NCI-H526 treated with DMSO at 0.1 percent for 48 hours (cell line): ENCODE measurements at regions not wholly inside any gene's neighbourhood (a gene's known extent, or its start where the extent isn't known, plus 50 kb on each side); places are given as distances from the start of the nearest gene placed in this dataset.
"Not testable (repeated sequence)": the region's sequence is repeated elsewhere in the genome, so short reads cannot be mapped to it uniquely, and the experiment has no call there.

ENCODE experiments used
- DNase-seq: peaks from one replicate; lab custom pipeline; 2025; lab: John Stamatoyannopoulos, UW

- DNase-seq: not testable (repeated sequence)
Measured at GRCh38 chr20:29533566-29534177, 1723.8 kb upstream of the DEFB115 start.

- DNase-seq: not testable (repeated sequence)
Measured at GRCh38 chr20:29566901-29567635, 1690.4 kb upstream of the DEFB115 start.

- not testable (repeated sequence) for DNase-seq
Measured at GRCh38 chr20:29567671-29568070, 1689.8 kb upstream of the DEFB115 start.

GRCh38 chr20:29570126-29570525, 1687.3 kb upstream of the DEFB115 start:
- DNase-seq: not testable (repeated sequence)

GRCh38 chr20:29589530-29589929, 1667.9 kb upstream of the DEFB115 start:
- not testable (repeated sequence) for DNase-seq

- DNase-seq: not testable (repeated sequence)
Measured at GRCh38 chr20:29604163-29604562, 1653.3 kb upstream of the DEFB115 start.

- not testable (repeated sequence) for DNase-seq
Measured at GRCh38 chr20:29606171-29606570, 1651.3 kb upstream of the DEFB115 start.

- DNase-seq: not testable (repeated sequence)
Measured at GRCh38 chr20:29629395-29629794, 1628.1 kb upstream of the DEFB115 start.
